ENCODE measurements at regions not wholly inside any gene's neighbourhood (a gene's known extent, or its start where the extent isn't known, plus 50 kb on each side); places are given as distances from the start of the nearest gene placed in this dataset.

- DNase-seq (ENCODE audit: low read depth): no peak
- H3K4me3 ChIP-seq (ENCODE audit: low read depth, low read length): no peak overlapping the region
- no peak for TF ChIP-seq CTCF (IDR thresholded peaks at IDR 0.05; ENCODE audit: insufficient read depth, low read length)
Measured at GRCh38 chr13:78323848-78324247, 279.5 kb downstream of the POU4F1 start.

- no peak for DNase-seq (ENCODE audit: low read depth)
- no peak for TF ChIP-seq CTCF (IDR thresholded peaks at IDR 0.05; ENCODE audit: insufficient read depth, low read length)
- no peak overlapping the region for H3K4me3 ChIP-seq (ENCODE audit: low read depth, low read length)
Measured at GRCh38 chr13:78323040-78323439, 280.3 kb downstream of the POU4F1 start.

- H3K4me3 ChIP-seq (ENCODE audit: low read depth, low read length): no peak overlapping the region
- no peak for TF ChIP-seq CTCF (IDR thresholded peaks at IDR 0.05; ENCODE audit: insufficient read depth, low read length)
- DNase-seq (ENCODE audit: low read depth): no peak
Measured at GRCh38 chr13:78319101-78319627, 284.2 kb downstream of the POU4F1 start.

- H3K4me3 ChIP-seq (ENCODE audit: low read depth, low read length): no peak overlapping the region
- TF ChIP-seq CTCF (IDR thresholded peaks at IDR 0.05; ENCODE audit: insufficient read depth, low read length): peak; percentile 32
- DNase-seq (ENCODE audit: low read depth): peak; percentile 13
Measured at GRCh38 chr13:78317030-78317429, 286.3 kb downstream of the POU4F1 start.

GRCh38 chr13:78309497-78310180 is 293.7 kb downstream of the POU4F1 start:
- no peak for DNase-seq (ENCODE audit: low read depth)
- H3K4me3 ChIP-seq (ENCODE audit: low read depth, low read length): no peak overlapping the region
- TF ChIP-seq CTCF (IDR thresholded peaks at IDR 0.05; ENCODE audit: insufficient read depth, low read length): no peak

- TF ChIP-seq CTCF (IDR thresholded peaks at IDR 0.05; ENCODE audit: insufficient read depth, low read length): no peak
- no peak for DNase-seq (ENCODE audit: low read depth)
- H3K4me3 ChIP-seq (ENCODE audit: low read depth, low read length): no peak overlapping the region
Measured at GRCh38 chr13:78306519-78307206, 296.7 kb downstream of the POU4F1 start.
